Trophoblast cell (in vitro differentiated cells and primary cell): ENCODE measurements at regions not wholly inside any gene's neighbourhood (a gene's known extent, or its start where the extent isn't known, plus 50 kb on each side); places are given as distances from the start of the nearest gene placed in this dataset.

Source experiments
- DNase-seq, 2 donors: peaks; one replicate each; pipeline ENCODE4 v3.0.0-alpha.2; 2016
- H2AFZ ChIP-seq: 2 replicates; pipeline ENCODE4 v1.6.1; 2013; ENCODE audit warnings: low read length, moderate library complexity, mild to moderate bottlenecking; ENCODE audit not compliant: insufficient read depth, poor library complexity
- H2AK5ac ChIP-seq: 2 replicates; pipeline ENCODE4 v1.6.1; 2013; ENCODE audit warnings: mild to moderate bottlenecking, low read length
- H2BK120ac ChIP-seq: 2 replicates; pipeline ENCODE4 v1.6.1; 2013; ENCODE audit warnings: low read length, mild to moderate bottlenecking, moderate library complexity; ENCODE audit not compliant: insufficient read depth, poor library complexity
- H2BK12ac ChIP-seq: 2 replicates; pipeline ENCODE4 v1.6.1; 2013; ENCODE audit warnings: mild to moderate bottlenecking, low read length, moderate library complexity
- H2BK5ac ChIP-seq: 2 replicates; pipeline ENCODE4 v1.6.1; 2013; ENCODE audit warnings: low read length, low read depth, moderate library complexity, mild to moderate bottlenecking; ENCODE audit not compliant: poor library complexity
- H3K14ac ChIP-seq: 2 replicates; pipeline ENCODE4 v1.6.1; 2013; ENCODE audit warnings: mild to moderate bottlenecking, low read length
- H3K18ac ChIP-seq: 2 replicates; pipeline ENCODE4 v1.6.1; 2013; ENCODE audit warnings: mild to moderate bottlenecking, low read length
- H3K23ac ChIP-seq: 2 replicates; pipeline ENCODE4 v1.6.1; 2013; ENCODE audit warnings: low read length
- H3K27ac ChIP-seq: 2 replicates; pipeline ENCODE4 v1.5.1; 2013; ENCODE audit warnings: low read depth, mild to moderate bottlenecking, inconsistent platforms, low read length, moderate library complexity
- H3K27me3 ChIP-seq: 2 replicates; pipeline ENCODE4 v1.6.1; 2013; ENCODE audit warnings: inconsistent platforms, mild to moderate bottlenecking, low read length, moderate library complexity; ENCODE audit not compliant: insufficient read depth
- H3K36me3 ChIP-seq, 2 experiments: 1 replicate in 1 of 2; 2 replicates in 1 of 2; pipeline ENCODE4 v1.6.1; 2013; ENCODE audit warnings: low read length in 2 of 2, mild to moderate bottlenecking in 2 of 2, moderate library complexity in 1 of 2; ENCODE audit not compliant: insufficient read depth in 2 of 2, control insufficient read depth in 1 of 2
- H3K4ac ChIP-seq: 2 replicates; pipeline ENCODE4 v1.6.1; 2013; ENCODE audit warnings: low read depth, mild to moderate bottlenecking, low read length, moderate library complexity
- H3K4me1 ChIP-seq, 2 experiments: 1 replicate in 1 of 2; 2 replicates in 1 of 2; pipeline ENCODE4 v1.6.1; 2013; ENCODE audit warnings: low read length in 2 of 2, mild to moderate bottlenecking in 2 of 2, moderate library complexity in 1 of 2; ENCODE audit not compliant: insufficient read depth in 2 of 2, control insufficient read depth in 1 of 2
- H3K4me2 ChIP-seq: 2 replicates; pipeline ENCODE4 v1.6.1; 2013; ENCODE audit warnings: inconsistent platforms, mild to moderate bottlenecking, low read length, moderate library complexity
- H3K4me3 ChIP-seq: 2 replicates; pipeline ENCODE4 v1.5.1; 2013; ENCODE audit warnings: mild to moderate bottlenecking, low read depth, low read length, inconsistent platforms
- H3K79me1 ChIP-seq: one replicate; pipeline ENCODE4 v1.6.1; 2013; ENCODE audit warnings: low read length
- H3K79me2 ChIP-seq: 2 replicates; pipeline ENCODE4 v1.6.1; 2013; ENCODE audit warnings: low read length, mild to moderate bottlenecking; ENCODE audit not compliant: control insufficient read depth, insufficient read depth, poor library complexity
- H3K9ac ChIP-seq: 2 replicates; pipeline ENCODE4 v1.6.1; 2013; ENCODE audit warnings: mild to moderate bottlenecking, low read length
- H3K9me3 ChIP-seq: 2 replicates; pipeline ENCODE4 v1.6.1; 2013; ENCODE audit warnings: low read depth, mild to moderate bottlenecking, control low read depth, inconsistent platforms, low read length; ENCODE audit not compliant: insufficient read depth
- H4K12ac ChIP-seq: 2 replicates; pipeline ENCODE4 v1.6.1; 2013; ENCODE audit warnings: low read depth, mild to moderate bottlenecking, low read length, moderate library complexity
- H4K8ac ChIP-seq: 2 replicates; pipeline ENCODE4 v1.6.1; 2013; ENCODE audit warnings: low read depth, mild to moderate bottlenecking, low read length, moderate library complexity
- H4K91ac ChIP-seq: one replicate; pipeline ENCODE4 v1.6.1; 2013; ENCODE audit warnings: low read depth, mild to moderate bottlenecking, low read length, moderate library complexity
- WGBS: extraction: QIAGEN DNeasy Blood & Tissue Kit; methylation state at CpG from one replicate; pipeline ENCODE4 v1.1.7; 2013; ENCODE audit warnings: missing lambda C conversion rate; ENCODE audit not compliant: insufficient read length, insufficient coverage; ENCODE audit errors: extremely low coverage; 5-methylcytosine and 5-hydroxymethylcytosine counted together

GRCh38 chr12:5374713-5375112, 57.2 kb upstream of the NTF3 start:
- Histone ChIP-seq H2AK5ac (no peak overlapping the region), H3K27me3 (no peaks in the 10 kb centered on the region), H3K79me2 (no peaks in the 10 kb centered on the region), H3K4me2 (no peak overlapping the region), H2BK120ac (no peak overlapping the region), H4K12ac (no peak overlapping the region), H3K23ac (no peak overlapping the region), H2BK12ac (no peak overlapping the region), H3K18ac (no peak overlapping the region), H3K9ac (no peak overlapping the region), H3K36me3 (no peaks in the 10 kb centered on the region), H2AFZ (no peak overlapping the region), H2BK5ac (no peak overlapping the region), H3K14ac (no peak overlapping the region), H3K4me3 (no peak overlapping the region), H3K4me1 (peaks cover 4 to 6% of the 10 kb centered on the region in 2 experiments), H3K9me3 (peaks cover 3% of the 10 kb centered on the region), H3K4ac (no peak overlapping the region), H3K27ac (no peak overlapping the region), H3K79me1 (peaks cover 2% of the 10 kb centered on the region), H4K91ac (no peak overlapping the region), H4K8ac (no peak overlapping the region)
- no peak for DNase-seq
- no CpG with 5 or more reads among the region's 1 CpG for WGBS

- Histone ChIP-seq H4K8ac (no peak overlapping the region), H4K91ac (no peak overlapping the region), H3K9me3 (peaks cover 3% of the 10 kb centered on the region), H3K4ac (no peak overlapping the region), H3K27ac (no peak overlapping the region), H3K79me2 (no peaks in the 10 kb centered on the region), H2AFZ (no peak overlapping the region), H3K36me3 (no peaks in the 10 kb centered on the region), H3K23ac (no peak overlapping the region), H3K18ac (no peak overlapping the region), H3K4me2 (no peak overlapping the region), H2AK5ac (no peak overlapping the region), H3K79me1 (peaks cover 2% of the 10 kb centered on the region), H3K4me1 (peaks cover 9 to 10% of the 10 kb centered on the region in 2 experiments), H3K27me3 (no peaks in the 10 kb centered on the region), H2BK5ac (no peak overlapping the region), H2BK12ac (no peak overlapping the region), H4K12ac (no peak overlapping the region), H3K9ac (no peak overlapping the region), H2BK120ac (no peak overlapping the region), H3K4me3 (no peak overlapping the region), H3K14ac (no peak overlapping the region)
- WGBS = no CpG with 5 or more reads among the region's 5 CpGs
- no peak for DNase-seq
Observed at GRCh38 chr12:5375547-5376295, 56.2 kb upstream of the NTF3 start.

GRCh38 chr12:5376591-5377207, 55.2 kb upstream of the NTF3 start:
- Histone ChIP-seq H2BK12ac (no peak overlapping the region), H2AFZ (no peak overlapping the region), H3K4me2 (no peak overlapping the region), H3K18ac (no peak overlapping the region), H2BK5ac (no peak overlapping the region), H3K36me3 (no peaks in the 10 kb centered on the region), H3K9ac (no peak overlapping the region), H4K12ac (no peak overlapping the region), H2AK5ac (no peak overlapping the region), H3K79me1 (peaks cover 2% of the 10 kb centered on the region), H3K14ac (no peak overlapping the region), H4K8ac (no peak overlapping the region), H3K23ac (no peak overlapping the region), H3K27me3 (no peaks in the 10 kb centered on the region), H3K9me3 (peaks cover 3% of the 10 kb centered on the region), H3K27ac (no peak overlapping the region), H2BK120ac (no peak overlapping the region), H3K4me3 (no peak overlapping the region), H3K4ac (no peak overlapping the region), H3K4me1 (peaks cover 10% of the 10 kb centered on the region in 2 experiments), H3K79me2 (no peaks in the 10 kb centered on the region), H4K91ac (no peak overlapping the region)
- no CpG with 5 or more reads among the region's 5 CpGs for WGBS
- no peak for DNase-seq

GRCh38 chr12:5377997-5378592, 53.8 kb upstream of the NTF3 start:
- no peaks in the 10 kb centered on the region for H3K36me3 ChIP-seq
- no peak overlapping the region for H2BK12ac ChIP-seq
- no peak overlapping the region for H2AK5ac ChIP-seq
- peaks cover 3% of the 10 kb centered on the region for H3K9me3 ChIP-seq
- no peak overlapping the region for H3K4ac ChIP-seq
- no peak overlapping the region for H3K4me3 ChIP-seq
- H3K14ac ChIP-seq = no peak overlapping the region
- no peak overlapping the region for H3K9ac ChIP-seq
- peaks cover 2% of the 10 kb centered on the region for H3K79me1 ChIP-seq
- H3K4me1 ChIP-seq = peaks cover 10% of the 10 kb centered on the region in 2 experiments
- no CpG with 5 or more reads among the region's 12 CpGs for WGBS
- no peak overlapping the region for H4K12ac ChIP-seq
- no peaks in the 10 kb centered on the region for H3K79me2 ChIP-seq
- H4K91ac ChIP-seq = no peak overlapping the region
- H2BK5ac ChIP-seq = no peak overlapping the region
- H2BK120ac ChIP-seq = no peak overlapping the region
- no peak overlapping the region for H3K4me2 ChIP-seq
- no peak overlapping the region for H3K23ac ChIP-seq
- no peak overlapping the region for H4K8ac ChIP-seq
- peak overlapping the region; percentile 23 for H3K27ac ChIP-seq
- H3K27me3 ChIP-seq = no peaks in the 10 kb centered on the region
- H2AFZ ChIP-seq = no peak overlapping the region
- H3K18ac ChIP-seq = no peak overlapping the region
- no peak for DNase-seq
